IPS-15b (cell line): ENCODE measurements at regions not wholly inside any gene's neighbourhood (a gene's known extent, or its start where the extent isn't known, plus 50 kb on each side); places are given as distances from the start of the nearest gene placed in this dataset.
A peak's percentile ranks its signal among the peaks of the same experiment; 100 is the strongest.

Experiments
- H3K27me3 ChIP-seq: one replicate; pipeline ENCODE4 v1.6.1; 2013; ENCODE audit warnings: low read length; ENCODE audit not compliant: control insufficient read depth, insufficient read depth
- H3K36me3 ChIP-seq: one replicate; pipeline ENCODE4 v1.6.1; 2013; ENCODE audit warnings: low read length; ENCODE audit not compliant: control insufficient read depth, insufficient read depth
- H3K4me1 ChIP-seq: one replicate; pipeline ENCODE4 v1.6.1; 2013; ENCODE audit warnings: mild to moderate bottlenecking, low read length; ENCODE audit not compliant: control insufficient read depth, insufficient read depth
- H3K4me3 ChIP-seq: one replicate; pipeline ENCODE4 v1.5.1; 2013; ENCODE audit warnings: low read depth, low read length
- H3K9ac ChIP-seq: one replicate; pipeline ENCODE4 v1.6.1; 2013; ENCODE audit warnings: low read depth, mild to moderate bottlenecking, low read length
- H3K9me3 ChIP-seq: one replicate; pipeline ENCODE4 v1.6.1; 2013; ENCODE audit warnings: mild to moderate bottlenecking, low read length; ENCODE audit not compliant: control insufficient read depth, insufficient read depth

DNA sequence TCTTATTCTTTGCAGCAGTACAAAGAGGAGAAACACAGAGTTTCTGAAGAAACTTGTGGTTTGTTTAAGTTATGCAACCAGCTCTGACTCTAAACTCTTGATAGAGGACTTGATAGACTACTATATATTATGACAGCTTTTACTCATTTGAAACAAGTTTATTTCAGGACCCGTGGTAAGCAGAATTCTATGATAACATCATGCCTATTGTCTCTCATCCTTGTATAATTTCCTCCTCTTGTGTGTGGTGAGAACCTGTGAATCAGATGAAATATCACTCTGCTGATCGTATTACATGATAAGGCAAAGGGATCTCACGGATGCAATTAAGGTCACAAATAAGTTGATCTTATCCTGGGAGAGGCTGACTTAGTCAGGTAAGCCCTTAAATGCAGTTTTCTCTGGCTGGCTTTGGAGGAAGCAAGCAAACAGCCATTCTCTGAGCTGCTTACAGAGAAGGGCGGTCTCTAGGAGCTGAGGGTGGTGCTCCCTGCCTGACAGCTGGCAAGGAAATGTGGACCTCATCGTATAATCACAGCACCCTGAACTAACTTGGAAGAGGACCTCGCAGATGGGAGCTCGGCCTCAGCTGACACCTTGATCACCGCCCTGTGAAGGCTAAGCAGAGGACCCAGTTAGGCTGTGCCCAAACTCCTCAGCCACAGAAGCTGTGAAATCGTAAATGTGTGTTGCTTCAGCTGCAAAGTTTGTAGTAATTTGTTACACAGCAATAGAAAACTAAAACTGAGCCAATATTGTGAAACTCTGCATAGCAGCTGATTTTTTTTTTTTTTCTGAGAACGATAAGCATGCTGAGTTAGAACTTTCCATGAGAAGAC is 151.1 kb upstream of the DPT start:
- H3K27me3 ChIP-seq, result no peaks in the 10 kb centered on the region
- no peak overlapping the region for H3K4me3 ChIP-seq
- H3K9me3 ChIP-seq, result no peaks in the 10 kb centered on the region
- no peaks in the 10 kb centered on the region for H3K36me3 ChIP-seq
- H3K9ac ChIP-seq, result peak overlapping the region; percentile 37
- no peaks in the 10 kb centered on the region for H3K4me1 ChIP-seq

- H3K9ac ChIP-seq, result no peak overlapping the region
- no peaks in the 10 kb centered on the region for H3K27me3 ChIP-seq
- H3K9me3 ChIP-seq, result no peaks in the 10 kb centered on the region
- H3K4me3 ChIP-seq, result no peak overlapping the region
- H3K36me3 ChIP-seq, result no peaks in the 10 kb centered on the region
- no peaks in the 10 kb centered on the region for H3K4me1 ChIP-seq
These were observed 152.8 kb upstream of the DPT start for GRCh38 chr1:168881656-168882260.

- H3K4me3 ChIP-seq, result no peak overlapping the region
- H3K9me3 ChIP-seq, result no peaks in the 10 kb centered on the region
- no peak overlapping the region for H3K9ac ChIP-seq
- H3K4me1 ChIP-seq, result no peaks in the 10 kb centered on the region
- H3K27me3 ChIP-seq, result no peaks in the 10 kb centered on the region
- no peaks in the 10 kb centered on the region for H3K36me3 ChIP-seq
These were observed 158.4 kb upstream of the DPT start for GRCh38 chr1:168887381-168887780.

DNA sequence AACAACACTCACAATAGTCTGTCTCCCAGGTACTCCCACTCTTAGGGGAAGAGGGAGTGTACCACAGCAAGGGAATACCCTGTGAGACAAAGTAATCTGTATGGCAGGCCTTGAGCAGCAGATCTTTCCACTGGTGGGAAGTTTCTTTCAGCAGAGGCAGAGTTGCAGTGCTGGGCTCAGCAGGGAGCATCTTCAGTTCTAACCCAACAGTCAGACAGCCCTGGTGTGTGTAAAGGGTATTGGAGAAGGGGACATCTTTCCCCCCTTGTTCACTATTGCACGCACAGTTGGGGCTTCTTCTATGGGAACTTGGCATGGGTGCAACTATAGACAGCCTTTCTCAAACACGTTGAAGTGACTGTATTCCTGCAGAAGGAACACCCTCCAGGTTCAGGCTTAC is 159.4 kb upstream of the DPT start:
- H3K9me3 ChIP-seq, result no peaks in the 10 kb centered on the region
- H3K4me3 ChIP-seq, result no peak overlapping the region
- H3K27me3 ChIP-seq, result no peaks in the 10 kb centered on the region
- no peaks in the 10 kb centered on the region for H3K4me1 ChIP-seq
- H3K9ac ChIP-seq, result no peak overlapping the region
- no peaks in the 10 kb centered on the region for H3K36me3 ChIP-seq

DNA sequence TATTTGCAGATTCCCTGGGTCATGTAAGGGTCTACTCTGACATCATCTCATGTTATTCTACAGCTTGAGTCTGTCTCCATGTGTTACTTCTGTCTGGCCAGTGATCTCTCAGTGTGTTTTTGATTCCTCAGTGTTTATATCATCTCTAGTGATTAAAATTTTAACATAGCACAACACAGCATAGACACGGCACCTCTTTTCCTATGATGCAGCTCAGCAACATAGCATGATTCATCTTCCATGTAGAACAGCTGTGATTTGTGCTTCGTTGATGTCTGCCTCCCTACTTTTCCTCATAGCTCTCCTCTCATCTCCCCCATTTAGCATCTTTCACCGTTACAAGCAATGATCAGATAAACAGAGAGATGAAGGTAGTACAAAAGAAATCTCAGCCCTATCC is 163.9 kb upstream of the DPT start:
- no peak overlapping the region for H3K4me3 ChIP-seq
- H3K9me3 ChIP-seq, result no peaks in the 10 kb centered on the region
- H3K36me3 ChIP-seq, result no peaks in the 10 kb centered on the region
- no peaks in the 10 kb centered on the region for H3K4me1 ChIP-seq
- no peak overlapping the region for H3K9ac ChIP-seq
- H3K27me3 ChIP-seq, result no peaks in the 10 kb centered on the region

GRCh38 chr1:168893359-168893801 is 164.4 kb upstream of the DPT start:
- Histone ChIP-seq H3K9ac (no peak overlapping the region), H3K27me3 (no peaks in the 10 kb centered on the region), H3K36me3 (no peaks in the 10 kb centered on the region)

GRCh38 chr1:168894397-168894903 is 165.4 kb upstream of the DPT start:
- Histone ChIP-seq H3K36me3 (no peaks in the 10 kb centered on the region), H3K4me1 (no peaks in the 10 kb centered on the region), H3K9me3 (no peaks in the 10 kb centered on the region), H3K27me3 (no peaks in the 10 kb centered on the region), H3K4me3 (no peak overlapping the region), H3K9ac (no peak overlapping the region)

More at GRCh38 chr1:168893359-168893801, 164.4 kb upstream of the DPT start:
- no peaks in the 10 kb centered on the region for H3K9me3 ChIP-seq
- no peaks in the 10 kb centered on the region for H3K4me1 ChIP-seq
- H3K4me3 ChIP-seq, result no peak overlapping the region

GRCh38 chr1:168897249-168897648 is 168.2 kb upstream of the DPT start:
- no peak overlapping the region for H3K9ac ChIP-seq
- no peaks in the 10 kb centered on the region for H3K27me3 ChIP-seq

DNA sequence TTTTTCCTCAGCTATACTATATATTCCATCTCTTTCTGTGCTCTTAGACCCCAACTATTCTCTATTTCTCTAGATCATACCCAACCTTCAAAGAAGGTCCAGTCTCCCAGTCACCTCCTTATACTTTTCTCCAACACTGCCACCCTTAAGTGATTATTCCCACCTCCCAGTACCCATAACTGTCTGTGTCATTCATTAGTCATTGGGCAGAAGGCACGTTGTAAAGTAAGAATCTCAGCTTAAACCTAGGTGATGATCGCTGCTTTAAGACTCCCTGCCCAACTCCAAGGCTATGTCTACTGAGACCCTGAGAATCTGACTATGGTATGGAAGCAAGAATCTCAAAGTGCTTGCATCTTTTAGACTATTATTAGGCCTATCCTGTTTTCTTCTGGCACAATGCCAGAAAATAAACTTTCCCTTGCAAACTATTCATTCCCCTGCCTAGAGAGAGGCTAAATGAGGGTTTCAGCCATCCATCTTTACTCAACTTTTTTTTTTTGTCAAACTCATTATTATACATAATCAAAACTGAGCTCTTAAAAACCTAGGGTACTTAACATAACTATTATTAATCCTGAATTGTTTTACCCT is 174.3 kb upstream of the DPT start:
- no peaks in the 10 kb centered on the region for H3K36me3 ChIP-seq
- no peaks in the 10 kb centered on the region for H3K4me1 ChIP-seq
- H3K27me3 ChIP-seq, result no peaks in the 10 kb centered on the region

More at GRCh38 chr1:168897249-168897648, 168.2 kb upstream of the DPT start:
- Histone ChIP-seq H3K9me3 (no peaks in the 10 kb centered on the region), H3K4me1 (no peaks in the 10 kb centered on the region), H3K4me3 (no peak overlapping the region), H3K36me3 (no peaks in the 10 kb centered on the region)

GRCh38 chr1:168905633-168906032 is 176.6 kb upstream of the DPT start:
- Histone ChIP-seq H3K9ac (no peak overlapping the region), H3K9me3 (no peaks in the 10 kb centered on the region), H3K4me3 (no peak overlapping the region), H3K4me1 (no peaks in the 10 kb centered on the region), H3K36me3 (no peaks in the 10 kb centered on the region), H3K27me3 (no peaks in the 10 kb centered on the region)

More for the DNA sequence above, 174.3 kb upstream of the DPT start:
- Histone ChIP-seq H3K9me3 (no peaks in the 10 kb centered on the region), H3K9ac (no peak overlapping the region), H3K4me3 (no peak overlapping the region)

GRCh38 chr1:168906367-168906766 is 177.4 kb upstream of the DPT start:
- no peaks in the 10 kb centered on the region for H3K27me3 ChIP-seq
- H3K4me1 ChIP-seq, result no peaks in the 10 kb centered on the region
- H3K9me3 ChIP-seq, result no peaks in the 10 kb centered on the region
- no peak overlapping the region for H3K9ac ChIP-seq
- H3K36me3 ChIP-seq, result no peaks in the 10 kb centered on the region
- H3K4me3 ChIP-seq, result no peak overlapping the region
